HK-2 (cell line): ENCODE measurements at regions not wholly inside any gene's neighbourhood (a gene's known extent, or its start where the extent isn't known, plus 50 kb on each side); places are given as distances from the start of the nearest gene placed in this dataset.

Experiments
- DNase-seq: peaks from one replicate; pipeline ENCODE4 v3.0.0-alpha.2; 2018; ENCODE audit not compliant: unreplicated experiment

- DNase-seq, result no peak
These were observed 422.1 kb downstream of the EPM2A start for GRCh38 chr6:145313041-145313855.

GRCh38 chr6:145315982-145316600, 419.2 kb downstream of the EPM2A start:
- DNase-seq, result no peak

GRCh38 chr6:145318952-145319351, 416.4 kb downstream of the EPM2A start:
- no peak for DNase-seq

GRCh38 chr6:145319605-145320004, 415.7 kb downstream of the EPM2A start:
- DNase-seq, result no peak

- DNase-seq, result no peak
These were observed 411.7 kb downstream of the EPM2A start for GRCh38 chr6:145323646-145324045.

- DNase-seq, result no peak
These were observed 407.7 kb downstream of the EPM2A start for GRCh38 chr6:145327586-145327985.

GRCh38 chr6:145329257-145329656, 406.1 kb downstream of the EPM2A start:
- DNase-seq, result no peak

- DNase-seq, result no peak
These were observed 404.3 kb downstream of the EPM2A start for GRCh38 chr6:145331066-145331465.

- no peak for DNase-seq
These were observed 403.3 kb downstream of the EPM2A start for GRCh38 chr6:145332011-145332410.

- DNase-seq, result no peak
These were observed 399.2 kb downstream of the EPM2A start for GRCh38 chr6:145336119-145336518.

GRCh38 chr6:145339089-145339488, 396.2 kb downstream of the EPM2A start:
- no peak for DNase-seq

GRCh38 chr6:145340256-145340655, 395.1 kb downstream of the EPM2A start:
- DNase-seq, result no peak

GRCh38 chr6:145345094-145345493, 390.2 kb downstream of the EPM2A start:
- DNase-seq, result no peak

GRCh38 chr6:145347216-145347615, 388.1 kb downstream of the EPM2A start:
- no peak for DNase-seq

- no peak for DNase-seq
These were observed 385.3 kb downstream of the EPM2A start for GRCh38 chr6:145349950-145350510.

GRCh38 chr6:145350928-145351327, 384.4 kb downstream of the EPM2A start:
- no peak for DNase-seq

- DNase-seq, result no peak
These were observed 382.8 kb downstream of the EPM2A start for GRCh38 chr6:145352382-145353080.

- DNase-seq, result no peak
These were observed 374.5 kb downstream of the EPM2A start for GRCh38 chr6:145360865-145361264.

- DNase-seq, result no peak
These were observed 368.2 kb downstream of the EPM2A start for GRCh38 chr6:145367149-145367548.

- DNase-seq, result no peak
These were observed 367.2 kb downstream of the EPM2A start for GRCh38 chr6:145368075-145368474.

- no peak for DNase-seq
These were observed 364.8 kb downstream of the EPM2A start for GRCh38 chr6:145370559-145370958.

- DNase-seq, result no peak
These were observed 362.6 kb downstream of the EPM2A start for GRCh38 chr6:145372671-145373151.
